ENCODE measurements at regions not wholly inside any gene's neighbourhood (a gene's known extent, or its start where the extent isn't known, plus 50 kb on each side); places are given as distances from the start of the nearest gene placed in this dataset.

GRCh38 chr5:118253225-118254061, 734.9 kb downstream of the DTWD2 start:
- Histone ChIP-seq H3K27me3 (no peaks in the 10 kb centered on the region), H3K36me3 (no peaks in the 10 kb centered on the region), H3K9me3 (peaks cover 0 to 22% (median 13%) of the 10 kb centered on the region in 4 donors), H3K4me1 (no peaks in the 10 kb centered on the region), H3K4me3 (no peak overlapping the region), H3K27ac (no peak overlapping the region)
- 46 to 80% (median 76%) methylated on average over 2 of the region's 2 CpGs for WGBS, 5 donors
- intact Hi-C loops (cut with DNase I; ENCODE audit: low total_unique reads) = no loop called here
- no peak for TF ChIP-seq CTCF (IDR thresholded peaks at IDR 0.05)
- TF ChIP-seq POLR2A (IDR thresholded peaks at IDR 0.05) = no peak
- no peak for TF ChIP-seq POLR2AphosphoS5 (IDR thresholded peaks at IDR 0.05)
- no peak for TF ChIP-seq EP300 (IDR thresholded peaks at IDR 0.05)
- peak in 1 of 2 donors; percentile 16 for DNase-seq

DNA sequence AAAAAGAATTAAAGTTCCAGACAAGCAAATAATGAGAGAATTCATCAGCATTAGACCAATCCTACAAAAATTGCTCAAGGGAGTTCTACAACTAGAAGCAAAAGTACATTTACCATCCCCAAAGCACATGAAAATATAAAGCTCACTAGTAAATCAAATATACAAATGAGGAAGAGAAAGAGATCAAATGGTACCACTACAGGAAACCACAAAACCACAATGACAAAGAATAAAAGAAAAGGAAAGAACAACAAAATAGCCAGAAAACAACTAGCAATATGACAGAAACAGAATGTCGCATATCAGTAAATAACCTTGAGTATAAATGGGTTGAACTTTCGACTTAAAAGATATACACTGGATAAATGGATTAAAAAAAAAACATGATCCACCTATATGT, 739.0 kb downstream of the DTWD2 start:
- Histone ChIP-seq H3K27me3 (no peaks in the 10 kb centered on the region), H3K4me3 (no peak overlapping the region), H3K4me1 (no peaks in the 10 kb centered on the region), H3K9me3 (peaks cover 3 to 34% (median 21%) of the 10 kb centered on the region in 4 donors), H3K36me3 (no peaks in the 10 kb centered on the region), H3K27ac (no peak overlapping the region)
- no peak for TF ChIP-seq POLR2AphosphoS5 (IDR thresholded peaks at IDR 0.05)
- no peak for TF ChIP-seq EP300 (IDR thresholded peaks at IDR 0.05)
- no peak for TF ChIP-seq POLR2A (IDR thresholded peaks at IDR 0.05)
- TF ChIP-seq CTCF (IDR thresholded peaks at IDR 0.05) = no peak
- DNase-seq = no peak
- WGBS, 5 donors = 76 to 85% (median 79%) methylated on average over 2 of the region's 2 CpGs
- intact Hi-C loops (cut with DNase I; ENCODE audit: low total_unique reads) = no loop called here

DNA sequence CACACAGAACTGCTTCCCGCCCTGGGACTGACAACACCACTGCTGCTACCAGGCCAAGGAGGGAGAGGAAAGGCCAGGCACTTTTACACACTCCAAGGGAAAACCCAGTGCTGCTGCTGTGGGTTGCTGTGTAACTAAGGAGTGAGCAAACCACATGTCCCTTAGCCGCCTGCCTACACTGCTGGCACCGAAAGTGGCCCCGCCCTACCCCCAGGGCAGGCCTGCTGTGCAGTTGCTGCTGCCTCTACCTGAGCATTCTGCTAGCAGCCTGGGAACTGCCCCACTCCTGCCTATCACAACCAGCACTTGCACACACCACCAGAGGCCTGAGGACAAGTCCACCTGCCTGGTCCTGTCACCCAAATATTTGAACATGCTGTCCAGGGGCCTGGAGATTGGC, 740.9 kb downstream of the DTWD2 start:
- Histone ChIP-seq H3K4me3 (no peak overlapping the region), H3K27me3 (no peaks in the 10 kb centered on the region), H3K36me3 (no peaks in the 10 kb centered on the region), H3K9me3 (peaks cover 3 to 34% (median 21%) of the 10 kb centered on the region in 4 donors), H3K4me1 (no peaks in the 10 kb centered on the region), H3K27ac (no peak overlapping the region)
- no peak for DNase-seq
- TF ChIP-seq POLR2AphosphoS5 (IDR thresholded peaks at IDR 0.05) (no peak), CTCF (IDR thresholded peaks at IDR 0.05) (no peak), POLR2A (IDR thresholded peaks at IDR 0.05) (no peak)
- 86 to 96% (median 88%) methylated on average over 3 to 4 of the region's 4 CpGs for WGBS, 5 donors
- intact Hi-C loops (cut with DNase I; ENCODE audit: low total_unique reads) = no loop called here

DNA sequence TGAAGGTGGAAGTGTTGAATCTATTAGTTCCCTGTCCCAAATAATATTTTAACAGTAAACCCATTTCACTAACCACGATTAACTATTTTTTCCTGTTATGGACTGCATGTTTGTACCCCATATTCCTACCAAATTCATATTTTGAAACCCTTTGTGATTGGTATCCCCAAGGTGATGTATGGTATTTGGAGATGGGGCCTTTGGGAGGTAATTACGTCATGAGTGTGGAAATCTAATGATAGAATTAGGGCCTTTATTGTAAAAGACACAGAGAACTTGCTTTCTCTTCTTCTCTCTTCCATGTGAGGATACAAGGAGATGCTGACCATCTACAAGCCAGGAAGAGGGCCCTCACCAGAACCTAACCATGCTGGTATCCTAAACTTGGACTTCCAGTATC, 744.7 kb downstream of the DTWD2 start:
- 62 to 79% (median 65%) methylated on average over 2 of the region's 2 CpGs for WGBS, 5 donors
- intact Hi-C loops (cut with DNase I; ENCODE audit: low total_unique reads) = no loop called here
- Histone ChIP-seq H3K36me3 (no peaks in the 10 kb centered on the region), H3K27me3 (no peaks in the 10 kb centered on the region), H3K4me1 (no peaks in the 10 kb centered on the region), H3K9me3 (peaks cover 3 to 12% (median 8%) of the 10 kb centered on the region in 4 donors), H3K27ac (no peak overlapping the region), H3K4me3 (no peak overlapping the region)
- DNase-seq = no peak
- TF ChIP-seq POLR2A (IDR thresholded peaks at IDR 0.05) (no peak), CTCF (IDR thresholded peaks at IDR 0.05) (no peak), POLR2AphosphoS5 (IDR thresholded peaks at IDR 0.05) (no peak), EP300 (IDR thresholded peaks at IDR 0.05) (no peak)
